H1 (cell line): ENCODE measurements at regions not wholly inside any gene's neighbourhood (a gene's known extent, or its start where the extent isn't known, plus 50 kb on each side); places are given as distances from the start of the nearest gene placed in this dataset.

Experiments used
- BRCA1 ChIP-seq: IDR thresholded peaks from 2 replicates; pipeline ENCODE4 v1.6.1; 2012; ENCODE audit warnings: low read depth, low read length, improper control_type of control experiment
- KDM5A ChIP-seq: fragments of 200-600 bp; IDR thresholded peaks from 2 replicates; pipeline ENCODE4 v1.7.1; 2012; ENCODE audit warnings: mild to moderate bottlenecking, low read length, inconsistent platforms, mixed read lengths
- POLR2A ChIP-seq, 2 experiments: IDR thresholded peaks; 1 replicate in 1 of 2; 2 replicates in 1 of 2; pipeline ENCODE4 v1.6.1; 2011; ENCODE audit warnings: low read depth in 2 of 2, low read length in 2 of 2, mild to moderate bottlenecking in 2 of 2; ENCODE audit errors: control extremely low read depth in 1 of 2
- YY1 ChIP-seq: IDR thresholded peaks from 2 replicates; pipeline ENCODE4 v1.6.1; 2011; ENCODE audit warnings: low read depth, mild to moderate bottlenecking, low read length
- TF ChIP-seq, protein P1 (sequence below): IDR thresholded peaks from 2 replicates; pipeline ENCODE4 v1.6.1; 2012; ENCODE audit warnings: inconsistent platforms
- TF ChIP-seq, protein P2 (sequence below), 3 experiments: IDR thresholded peaks; 1 replicate in 2 of 3; 2 replicates in 1 of 3; pipeline versions ENCODE4 v1.5.1 to v1.6.1; 2011; ENCODE audit warnings: low read length in 3 of 3, mild to moderate bottlenecking in 3 of 3, inconsistent platforms in 2 of 3, low read depth in 1 of 3, moderate library complexity in 1 of 3; ENCODE audit not compliant: insufficient read depth in 1 of 3; ENCODE audit errors: control extremely low read depth in 1 of 3

DNA sequence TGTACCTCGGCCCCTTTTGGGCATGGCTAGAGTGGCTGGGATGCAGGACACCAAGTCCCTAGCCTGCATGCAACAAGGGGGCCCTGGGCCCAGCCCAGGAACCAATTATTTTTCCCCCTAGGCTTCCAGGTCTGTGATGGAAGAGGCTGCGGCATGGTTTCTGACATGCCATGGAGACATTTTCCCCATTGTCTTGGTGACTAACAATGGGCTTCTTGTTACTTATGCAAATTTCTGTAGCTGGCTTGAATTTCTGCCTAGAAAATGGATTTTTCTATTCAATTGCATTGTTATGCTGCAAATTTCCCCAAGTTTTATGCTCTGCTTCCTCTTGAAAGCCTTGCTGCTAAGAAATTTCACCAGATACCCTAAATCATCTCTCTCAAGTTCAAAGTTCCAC is 1269.6 kb upstream of the CITED2 start:
- TF ChIP-seq KDM5A (no peak), POLR2A (IDR thresholded peaks at IDR 0.05; ENCODE audit: control extremely low read depth in 1 of 2, low read depth in 2 of 2, low read length in 2 of 2) (no peak), BRCA1 (no peak), YY1 (no peak)
- TF ChIP-seq, protein P1, sequence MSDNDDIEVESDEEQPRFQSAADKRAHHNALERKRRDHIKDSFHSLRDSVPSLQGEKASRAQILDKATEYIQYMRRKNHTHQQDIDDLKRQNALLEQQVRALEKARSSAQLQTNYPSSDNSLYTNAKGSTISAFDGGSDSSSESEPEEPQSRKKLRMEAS = no peak
- TF ChIP-seq, protein P2, sequence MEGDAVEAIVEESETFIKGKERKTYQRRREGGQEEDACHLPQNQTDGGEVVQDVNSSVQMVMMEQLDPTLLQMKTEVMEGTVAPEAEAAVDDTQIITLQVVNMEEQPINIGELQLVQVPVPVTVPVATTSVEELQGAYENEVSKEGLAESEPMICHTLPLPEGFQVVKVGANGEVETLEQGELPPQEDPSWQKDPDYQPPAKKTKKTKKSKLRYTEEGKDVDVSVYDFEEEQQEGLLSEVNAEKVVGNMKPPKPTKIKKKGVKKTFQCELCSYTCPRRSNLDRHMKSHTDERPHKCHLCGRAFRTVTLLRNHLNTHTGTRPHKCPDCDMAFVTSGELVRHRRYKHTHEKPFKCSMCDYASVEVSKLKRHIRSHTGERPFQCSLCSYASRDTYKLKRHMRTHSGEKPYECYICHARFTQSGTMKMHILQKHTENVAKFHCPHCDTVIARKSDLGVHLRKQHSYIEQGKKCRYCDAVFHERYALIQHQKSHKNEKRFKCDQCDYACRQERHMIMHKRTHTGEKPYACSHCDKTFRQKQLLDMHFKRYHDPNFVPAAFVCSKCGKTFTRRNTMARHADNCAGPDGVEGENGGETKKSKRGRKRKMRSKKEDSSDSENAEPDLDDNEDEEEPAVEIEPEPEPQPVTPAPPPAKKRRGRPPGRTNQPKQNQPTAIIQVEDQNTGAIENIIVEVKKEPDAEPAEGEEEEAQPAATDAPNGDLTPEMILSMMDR (IDR thresholded peaks at IDR 0.05; ENCODE audit: control extremely low read depth in 1 of 3, insufficient read depth in 1 of 3, low read depth in 1 of 3, low read length in 3 of 3) = no peak
